ENCODE measurements at regions not wholly inside any gene's neighbourhood (a gene's known extent, or its start where the extent isn't known, plus 50 kb on each side); places are given as distances from the start of the nearest gene placed in this dataset.

- DNase-seq (ENCODE audit: low read depth in 1 of 2, low spot score in 1 of 2) = no peak
- TF ChIP-seq, protein P1, sequence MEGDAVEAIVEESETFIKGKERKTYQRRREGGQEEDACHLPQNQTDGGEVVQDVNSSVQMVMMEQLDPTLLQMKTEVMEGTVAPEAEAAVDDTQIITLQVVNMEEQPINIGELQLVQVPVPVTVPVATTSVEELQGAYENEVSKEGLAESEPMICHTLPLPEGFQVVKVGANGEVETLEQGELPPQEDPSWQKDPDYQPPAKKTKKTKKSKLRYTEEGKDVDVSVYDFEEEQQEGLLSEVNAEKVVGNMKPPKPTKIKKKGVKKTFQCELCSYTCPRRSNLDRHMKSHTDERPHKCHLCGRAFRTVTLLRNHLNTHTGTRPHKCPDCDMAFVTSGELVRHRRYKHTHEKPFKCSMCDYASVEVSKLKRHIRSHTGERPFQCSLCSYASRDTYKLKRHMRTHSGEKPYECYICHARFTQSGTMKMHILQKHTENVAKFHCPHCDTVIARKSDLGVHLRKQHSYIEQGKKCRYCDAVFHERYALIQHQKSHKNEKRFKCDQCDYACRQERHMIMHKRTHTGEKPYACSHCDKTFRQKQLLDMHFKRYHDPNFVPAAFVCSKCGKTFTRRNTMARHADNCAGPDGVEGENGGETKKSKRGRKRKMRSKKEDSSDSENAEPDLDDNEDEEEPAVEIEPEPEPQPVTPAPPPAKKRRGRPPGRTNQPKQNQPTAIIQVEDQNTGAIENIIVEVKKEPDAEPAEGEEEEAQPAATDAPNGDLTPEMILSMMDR (IDR thresholded peaks at IDR 0.05; ENCODE audit: low read depth, low read length) = no peak
- no peak overlapping the region for H3K4me3 ChIP-seq
- no peaks in the 10 kb centered on the region for H3K36me3 ChIP-seq
- H3K4me1 ChIP-seq (ENCODE audit: low read depth) = no peaks in the 10 kb centered on the region
- H3K9me3 ChIP-seq (ENCODE audit: low read depth) = no peaks in the 10 kb centered on the region
- no peak overlapping the region for H3K27ac ChIP-seq
- H3K27me3 ChIP-seq = no peaks in the 10 kb centered on the region
Measured at GRCh38 chrX:9257718-9258420, 207.0 kb upstream of the TBL1X start.

- DNase-seq (ENCODE audit: low read depth in 1 of 2, low spot score in 1 of 2) = no peak
- Histone ChIP-seq H3K27me3 (no peaks in the 10 kb centered on the region), H3K4me1 (ENCODE audit: low read depth) (no peaks in the 10 kb centered on the region), H3K36me3 (no peaks in the 10 kb centered on the region), H3K27ac (no peak overlapping the region), H3K9me3 (ENCODE audit: low read depth) (no peaks in the 10 kb centered on the region), H3K4me3 (no peak overlapping the region)
- TF ChIP-seq, protein P1 (IDR thresholded peaks at IDR 0.05; ENCODE audit: low read depth, low read length) = no peak
Measured at GRCh38 chrX:9258421-9259104, 206.3 kb upstream of the TBL1X start.

GRCh38 chrX:9260603-9261002 is 204.3 kb upstream of the TBL1X start:
- Histone ChIP-seq H3K27ac (no peak overlapping the region), H3K4me1 (ENCODE audit: low read depth) (no peaks in the 10 kb centered on the region)
- TF ChIP-seq, protein P1 (IDR thresholded peaks at IDR 0.05; ENCODE audit: low read depth, low read length) = no peak

DNA sequence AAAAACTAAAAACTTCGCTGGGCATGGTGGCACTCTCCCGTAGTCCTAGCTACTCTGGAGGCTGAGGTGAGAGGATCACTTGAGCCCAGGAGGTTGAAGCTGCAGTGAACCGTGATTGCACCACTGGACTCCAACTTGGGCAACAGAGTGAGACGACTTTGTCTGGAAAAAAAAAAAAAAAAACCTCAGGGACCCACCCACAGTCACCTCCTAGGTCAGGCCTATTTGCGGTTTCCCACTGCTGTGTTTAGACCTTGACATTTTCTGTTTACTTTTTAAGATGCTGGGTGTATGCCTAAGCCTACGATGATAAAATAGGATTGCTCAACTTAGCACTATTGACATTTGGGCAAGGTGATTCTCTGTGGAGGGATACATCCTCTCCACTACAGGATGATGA is 197.4 kb upstream of the TBL1X start:
- H3K4me1 ChIP-seq (ENCODE audit: low read depth) = no peaks in the 10 kb centered on the region
- no peaks in the 10 kb centered on the region for H3K27me3 ChIP-seq
- no peak overlapping the region for H3K4me3 ChIP-seq
- DNase-seq (ENCODE audit: low read depth in 1 of 2, low spot score in 1 of 2) = no peak
- TF ChIP-seq, protein P1 (IDR thresholded peaks at IDR 0.05; ENCODE audit: low read depth, low read length) = no peak
- H3K27ac ChIP-seq = no peak overlapping the region
- H3K36me3 ChIP-seq = no peaks in the 10 kb centered on the region
- no peaks in the 10 kb centered on the region for H3K9me3 ChIP-seq (ENCODE audit: low read depth)

More at GRCh38 chrX:9260603-9261002, 204.3 kb upstream of the TBL1X start:
- no peaks in the 10 kb centered on the region for H3K36me3 ChIP-seq
- H3K27me3 ChIP-seq = no peaks in the 10 kb centered on the region
- H3K4me3 ChIP-seq = no peak overlapping the region
- no peak for DNase-seq (ENCODE audit: low read depth in 1 of 2, low spot score in 1 of 2)
- H3K9me3 ChIP-seq (ENCODE audit: low read depth) = no peaks in the 10 kb centered on the region

- no peaks in the 10 kb centered on the region for H3K4me1 ChIP-seq (ENCODE audit: low read depth)
- no peaks in the 10 kb centered on the region for H3K9me3 ChIP-seq (ENCODE audit: low read depth)
- DNase-seq (ENCODE audit: low read depth in 1 of 2, low spot score in 1 of 2) = no peak
- H3K27ac ChIP-seq = no peak overlapping the region
- no peak overlapping the region for H3K4me3 ChIP-seq
- no peaks in the 10 kb centered on the region for H3K27me3 ChIP-seq
- TF ChIP-seq, protein P1 (IDR thresholded peaks at IDR 0.05; ENCODE audit: low read depth, low read length) = no peak
- H3K36me3 ChIP-seq = no peaks in the 10 kb centered on the region
Measured at GRCh38 chrX:9269134-9269533, 195.7 kb upstream of the TBL1X start.
